ENCODE measurements at regions not wholly inside any gene's neighbourhood (a gene's known extent, or its start where the extent isn't known, plus 50 kb on each side); places are given as distances from the start of the nearest gene placed in this dataset.

DNA sequence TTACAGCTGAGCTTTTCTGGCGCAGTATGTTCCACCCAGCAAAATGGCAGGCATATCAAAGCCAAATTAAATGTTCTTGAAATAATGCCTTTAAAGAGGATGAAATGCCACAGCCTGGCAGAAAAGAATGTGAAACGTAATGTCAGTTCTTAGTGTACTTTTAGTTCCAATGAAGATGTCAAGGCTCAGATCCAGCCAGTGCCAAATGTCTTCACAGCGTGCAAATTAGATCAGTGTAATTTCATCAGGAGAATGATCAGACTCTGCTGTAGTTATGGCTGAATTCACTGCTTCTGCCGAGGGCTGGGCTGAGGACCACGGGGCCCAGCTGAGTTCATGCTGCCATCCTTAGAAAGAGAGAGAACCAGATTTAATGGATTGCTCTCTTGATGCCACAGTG is 78.7 kb upstream of the ITGA4 start:
- Histone ChIP-seq H4K20me1 (ENCODE audit: insufficient read depth, poor library complexity, severe bottlenecking) (no peaks in the 10 kb centered on the region), H3K9me2 (replicated peaks; ENCODE audit: insufficient read depth) (no peaks in the 10 kb centered on the region), H3K4me3 (no peak overlapping the region), H3K79me2 (no peaks in the 10 kb centered on the region), H3K4me1 (ENCODE audit: insufficient read depth) (no peaks in the 10 kb centered on the region), H3K9me3 (ENCODE audit: low read depth) (no peaks in the 10 kb centered on the region), H3K36me3 (replicated peaks; ENCODE audit: insufficient read depth, low read depth) (no peaks in the 10 kb centered on the region), H3K27me3 (no peaks in the 10 kb centered on the region), H3K27ac (no peak overlapping the region), H3K4me2 (no peak overlapping the region), H2AFZ (no peak overlapping the region)
- no peak for DNase-seq (ENCODE audit: low spot score)
- 94% methylated on average over 5 of the region's 5 CpGs for WGBS (ENCODE audit: low lambda C conversion rate, missing lambda C conversion rate)
- TF ChIP-seq, protein P1, sequence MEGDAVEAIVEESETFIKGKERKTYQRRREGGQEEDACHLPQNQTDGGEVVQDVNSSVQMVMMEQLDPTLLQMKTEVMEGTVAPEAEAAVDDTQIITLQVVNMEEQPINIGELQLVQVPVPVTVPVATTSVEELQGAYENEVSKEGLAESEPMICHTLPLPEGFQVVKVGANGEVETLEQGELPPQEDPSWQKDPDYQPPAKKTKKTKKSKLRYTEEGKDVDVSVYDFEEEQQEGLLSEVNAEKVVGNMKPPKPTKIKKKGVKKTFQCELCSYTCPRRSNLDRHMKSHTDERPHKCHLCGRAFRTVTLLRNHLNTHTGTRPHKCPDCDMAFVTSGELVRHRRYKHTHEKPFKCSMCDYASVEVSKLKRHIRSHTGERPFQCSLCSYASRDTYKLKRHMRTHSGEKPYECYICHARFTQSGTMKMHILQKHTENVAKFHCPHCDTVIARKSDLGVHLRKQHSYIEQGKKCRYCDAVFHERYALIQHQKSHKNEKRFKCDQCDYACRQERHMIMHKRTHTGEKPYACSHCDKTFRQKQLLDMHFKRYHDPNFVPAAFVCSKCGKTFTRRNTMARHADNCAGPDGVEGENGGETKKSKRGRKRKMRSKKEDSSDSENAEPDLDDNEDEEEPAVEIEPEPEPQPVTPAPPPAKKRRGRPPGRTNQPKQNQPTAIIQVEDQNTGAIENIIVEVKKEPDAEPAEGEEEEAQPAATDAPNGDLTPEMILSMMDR (IDR thresholded peaks at IDR 0.05; ENCODE audit: poor library complexity): no peak
- TF ChIP-seq EZH2 (IDR thresholded peaks at IDR 0.05; ENCODE audit: borderline replicate concordance): no peak
- TF ChIP-seq EZH2phosphoT487 (IDR thresholded peaks at IDR 0.05; ENCODE audit: low read depth, severe bottlenecking, unreplicated experiment): no peak

- H3K27ac ChIP-seq: no peak overlapping the region
- H3K9me2 ChIP-seq (replicated peaks; ENCODE audit: insufficient read depth): no peaks in the 10 kb centered on the region
- H4K20me1 ChIP-seq (ENCODE audit: insufficient read depth, poor library complexity, severe bottlenecking): no peaks in the 10 kb centered on the region
- no peak overlapping the region for H3K4me3 ChIP-seq
- H3K27me3 ChIP-seq: no peaks in the 10 kb centered on the region
- H3K36me3 ChIP-seq (replicated peaks; ENCODE audit: insufficient read depth, low read depth): no peaks in the 10 kb centered on the region
- no peaks in the 10 kb centered on the region for H3K9me3 ChIP-seq (ENCODE audit: low read depth)
- H2AFZ ChIP-seq: no peak overlapping the region
- H3K79me2 ChIP-seq: no peaks in the 10 kb centered on the region
- DNase-seq (ENCODE audit: low spot score): no peak
- no peaks in the 10 kb centered on the region for H3K4me1 ChIP-seq (ENCODE audit: insufficient read depth)
- H3K4me2 ChIP-seq: no peak overlapping the region
- 93% methylated on average over 3 of the region's 3 CpGs for WGBS (ENCODE audit: low lambda C conversion rate, missing lambda C conversion rate)
- TF ChIP-seq EZH2phosphoT487 (IDR thresholded peaks at IDR 0.05; ENCODE audit: low read depth, severe bottlenecking, unreplicated experiment) (no peak), EZH2 (IDR thresholded peaks at IDR 0.05; ENCODE audit: borderline replicate concordance) (no peak)
- TF ChIP-seq, protein P1 (IDR thresholded peaks at IDR 0.05; ENCODE audit: poor library complexity): no peak
Measured at GRCh38 chr2:181380581-181380980, 76.6 kb upstream of the ITGA4 start.

GRCh38 chr2:181384923-181385322 is 72.3 kb upstream of the ITGA4 start:
- Histone ChIP-seq H3K27me3 (no peaks in the 10 kb centered on the region), H2AFZ (no peak overlapping the region), H3K36me3 (replicated peaks; ENCODE audit: insufficient read depth, low read depth) (no peaks in the 10 kb centered on the region), H3K4me1 (ENCODE audit: insufficient read depth) (no peaks in the 10 kb centered on the region), H4K20me1 (ENCODE audit: insufficient read depth, poor library complexity, severe bottlenecking) (no peaks in the 10 kb centered on the region), H3K4me2 (no peak overlapping the region), H3K9me3 (ENCODE audit: low read depth) (no peaks in the 10 kb centered on the region), H3K27ac (no peak overlapping the region), H3K4me3 (no peak overlapping the region), H3K79me2 (no peaks in the 10 kb centered on the region), H3K9me2 (replicated peaks; ENCODE audit: insufficient read depth) (no peaks in the 10 kb centered on the region)
- TF ChIP-seq EZH2phosphoT487 (IDR thresholded peaks at IDR 0.05; ENCODE audit: low read depth, severe bottlenecking, unreplicated experiment) (no peak), EZH2 (IDR thresholded peaks at IDR 0.05; ENCODE audit: borderline replicate concordance) (no peak)
- TF ChIP-seq, protein P1 (IDR thresholded peaks at IDR 0.05; ENCODE audit: poor library complexity): no peak
- 89% methylated on average over 2 of the region's 2 CpGs for WGBS (ENCODE audit: low lambda C conversion rate, missing lambda C conversion rate)
- DNase-seq (ENCODE audit: low spot score): no peak

- Histone ChIP-seq H3K27me3 (no peaks in the 10 kb centered on the region), H3K27ac (no peak overlapping the region), H3K36me3 (replicated peaks; ENCODE audit: insufficient read depth, low read depth) (no peaks in the 10 kb centered on the region), H3K9me3 (ENCODE audit: low read depth) (no peaks in the 10 kb centered on the region), H3K79me2 (no peaks in the 10 kb centered on the region), H2AFZ (no peak overlapping the region), H3K4me2 (no peak overlapping the region), H4K20me1 (ENCODE audit: insufficient read depth, poor library complexity, severe bottlenecking) (no peaks in the 10 kb centered on the region), H3K9me2 (replicated peaks; ENCODE audit: insufficient read depth) (no peaks in the 10 kb centered on the region), H3K4me1 (ENCODE audit: insufficient read depth) (no peaks in the 10 kb centered on the region), H3K4me3 (no peak overlapping the region)
- TF ChIP-seq EZH2phosphoT487 (IDR thresholded peaks at IDR 0.05; ENCODE audit: low read depth, severe bottlenecking, unreplicated experiment) (no peak), EZH2 (IDR thresholded peaks at IDR 0.05; ENCODE audit: borderline replicate concordance) (no peak)
- TF ChIP-seq, protein P1 (IDR thresholded peaks at IDR 0.05; ENCODE audit: poor library complexity): no peak
- WGBS (ENCODE audit: low lambda C conversion rate, missing lambda C conversion rate): 90% methylated on average over 3 of the region's 3 CpGs
- no peak for DNase-seq (ENCODE audit: low spot score)
Measured at GRCh38 chr2:181389524-181389923, 67.7 kb upstream of the ITGA4 start.

All from hepatocyte (in vitro differentiated cells).